GM19372 (cell line): ENCODE measurements at regions not wholly inside any gene's neighbourhood (a gene's known extent, or its start where the extent isn't known, plus 50 kb on each side); places are given as distances from the start of the nearest gene placed in this dataset.

Experiments used
- ATAC-seq: cut with Tn5 transposase; IDR thresholded peaks from one replicate; pipeline ENCODE4 v1.9.1; 2021; ENCODE audit warnings: mild to moderate bottlenecking, low read depth, moderate library complexity; ENCODE audit not compliant: unreplicated experiment

DNA sequence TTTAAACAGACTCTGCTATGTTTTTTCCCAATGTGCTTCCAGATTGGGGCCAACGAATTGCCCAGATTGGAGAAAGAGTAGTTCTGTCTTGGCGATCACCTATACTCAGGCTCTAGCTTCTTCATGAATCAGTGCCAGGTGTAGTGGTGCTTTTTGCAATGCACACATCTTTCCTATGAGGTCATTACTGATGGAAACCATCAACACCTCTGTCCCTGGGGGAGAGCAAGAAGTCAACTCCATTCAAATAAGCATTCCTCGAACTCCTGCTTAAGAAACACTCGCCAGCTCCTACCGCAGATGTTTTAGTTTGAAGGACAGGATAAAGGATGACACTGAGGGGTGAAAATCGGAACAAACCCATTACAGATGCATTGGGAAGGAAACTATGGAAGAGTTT lies 156.5 kb upstream of the DKK2 start:
- ATAC-seq: no peak

DNA sequence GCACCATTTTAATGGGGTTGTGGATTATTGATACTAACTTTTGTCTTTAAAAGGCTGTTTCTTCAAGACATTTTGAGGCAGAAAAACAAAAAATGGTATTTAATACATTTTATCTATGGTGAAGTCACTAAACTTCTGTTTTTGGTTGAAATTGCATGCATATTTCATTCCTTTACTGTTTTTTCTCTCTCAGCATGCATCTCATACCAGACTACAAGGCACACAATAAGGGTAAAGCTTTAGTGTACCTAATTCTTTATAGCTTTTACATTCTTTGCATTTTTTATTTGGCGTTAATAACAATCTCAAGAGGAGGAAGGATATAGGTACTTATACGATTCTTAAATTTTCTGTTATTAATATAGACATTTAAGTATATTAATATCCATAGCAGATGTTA lies 151.0 kb upstream of the DKK2 start:
- ATAC-seq: no peak

DNA sequence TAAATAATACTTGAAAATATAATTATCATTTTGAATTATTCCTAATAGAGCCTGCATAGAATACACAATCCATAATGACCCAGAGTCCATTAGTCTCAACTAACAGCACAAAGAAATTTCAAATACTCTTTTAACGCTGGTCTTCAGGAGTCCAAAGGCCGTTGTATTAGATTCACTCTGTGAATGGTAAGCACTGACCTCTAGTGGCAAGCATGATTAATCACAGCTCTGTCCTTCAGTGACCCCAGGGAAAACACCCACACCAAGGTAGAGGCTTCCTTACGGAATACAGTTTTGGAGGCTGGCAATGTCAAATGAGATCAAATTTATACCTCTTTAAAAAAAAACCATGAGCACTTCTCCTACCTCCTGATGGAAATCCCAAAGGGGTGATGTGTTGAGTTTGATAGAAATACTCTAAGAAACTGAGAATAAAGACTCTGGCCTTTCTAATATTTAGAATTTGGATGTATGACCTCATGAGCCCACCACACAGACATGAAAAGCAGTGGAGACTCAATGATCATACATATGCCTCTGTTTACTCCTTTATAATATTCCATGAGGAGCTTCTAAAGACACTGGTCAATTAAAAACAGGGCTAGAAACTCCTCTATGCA lies 147.2 kb upstream of the DKK2 start:
- peak; percentile 100 for ATAC-seq

DNA sequence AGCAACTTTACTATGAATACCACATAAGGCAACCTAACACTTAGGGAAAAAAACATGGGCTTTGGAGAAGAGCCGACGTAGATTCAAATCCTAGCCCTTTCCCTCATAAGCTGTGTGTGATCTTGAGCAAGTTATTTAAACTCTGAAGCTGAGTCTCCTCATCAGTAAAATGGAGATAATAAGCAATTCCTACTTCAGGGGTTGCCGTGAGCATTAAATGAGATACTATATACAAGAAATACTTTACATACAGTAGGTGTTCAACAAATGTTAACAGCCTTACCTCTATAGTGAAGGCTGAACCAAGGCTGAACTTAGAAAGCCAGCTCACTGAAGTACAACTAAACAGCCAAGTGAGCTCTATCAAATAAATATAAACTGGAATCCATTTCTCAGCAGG lies 146.2 kb upstream of the DKK2 start:
- ATAC-seq: no peak

DNA sequence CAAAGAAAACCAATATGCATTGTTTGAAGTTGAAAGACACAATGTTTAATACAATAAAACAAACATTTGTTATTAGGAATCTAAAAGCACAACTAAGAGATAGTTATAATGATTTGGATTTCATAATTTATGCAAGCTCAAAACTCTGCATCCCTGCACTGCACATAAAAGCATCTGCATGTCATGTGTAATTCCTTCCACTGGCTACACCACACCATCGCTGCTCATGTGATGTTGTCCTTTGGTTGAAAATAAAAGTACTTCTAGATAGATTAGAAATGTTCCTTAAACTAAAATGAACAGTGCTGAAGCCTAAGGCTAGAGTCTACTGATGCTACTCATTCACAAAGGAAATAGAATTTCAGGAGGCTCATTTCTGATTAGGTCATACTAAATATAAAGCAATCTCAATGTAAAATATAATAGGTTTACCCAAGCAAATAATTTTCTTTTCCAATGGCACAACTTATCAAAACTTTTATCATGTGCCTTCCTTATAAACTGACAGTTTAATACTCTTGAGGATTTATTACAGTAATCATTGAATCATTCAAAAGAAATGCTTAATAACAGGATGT lies 130.8 kb upstream of the DKK2 start:
- no peak for ATAC-seq

DNA sequence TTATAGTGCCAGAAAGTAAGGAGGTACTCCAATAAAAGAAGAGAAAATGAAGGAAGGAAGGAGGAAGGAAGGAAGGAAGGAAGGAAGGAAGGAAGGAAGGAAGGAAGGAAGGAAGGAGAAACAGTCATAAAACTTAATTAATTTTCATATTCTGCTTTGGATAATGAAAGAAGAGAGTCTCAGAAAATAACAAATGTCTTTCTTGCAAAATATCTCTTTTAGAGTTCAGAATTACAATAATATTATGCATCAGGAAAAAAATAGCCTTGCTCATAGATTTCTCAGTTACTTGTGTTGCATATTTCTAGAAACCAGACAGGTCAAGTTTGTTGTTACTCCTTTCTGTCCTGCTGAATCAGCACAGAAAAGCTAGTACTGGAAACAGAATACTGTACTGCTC lies 130.1 kb upstream of the DKK2 start:
- no peak for ATAC-seq

DNA sequence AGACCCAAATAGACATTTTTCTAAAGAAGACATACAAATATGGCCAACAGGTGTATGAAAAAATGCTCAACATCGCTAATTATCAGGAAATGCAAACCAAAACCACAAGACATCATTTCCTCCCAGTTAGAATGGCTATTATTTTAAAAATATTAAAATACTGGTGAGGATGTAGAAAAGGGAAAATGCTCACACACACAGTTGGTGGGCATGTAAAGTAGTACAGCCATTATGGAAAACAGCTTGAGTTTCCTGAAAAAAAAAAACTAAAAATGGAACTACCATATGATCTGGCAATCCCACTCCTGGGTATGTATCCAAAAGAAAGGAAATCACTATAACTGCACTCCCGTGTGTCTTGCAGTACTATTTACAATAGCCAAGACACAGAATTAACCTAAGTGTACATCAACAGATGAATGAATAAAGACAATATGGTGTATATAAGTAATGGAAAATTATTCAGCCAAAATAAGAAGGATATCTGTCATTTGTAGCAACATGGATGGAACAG lies 128.9 kb upstream of the DKK2 start:
- no peak for ATAC-seq

DNA sequence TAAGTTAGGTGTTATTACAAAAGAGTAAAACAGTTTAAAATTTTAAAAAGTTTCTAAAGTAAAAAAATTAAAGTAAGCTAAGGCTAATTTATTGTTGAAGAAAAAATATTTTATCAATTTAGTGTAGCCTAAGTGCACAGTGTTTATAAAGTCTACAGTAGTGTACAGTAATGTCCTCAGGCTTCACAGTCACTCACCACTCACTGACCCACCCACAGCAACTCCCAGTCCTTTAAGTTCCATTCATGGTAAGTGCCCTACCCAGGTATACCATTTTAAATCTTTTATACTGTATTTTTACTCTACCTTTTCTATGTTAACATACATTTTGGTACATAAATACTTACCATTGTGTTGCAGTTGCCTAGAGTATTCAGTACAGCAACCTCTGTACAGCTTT lies 120.3 kb upstream of the DKK2 start:
- ATAC-seq: no peak

DNA sequence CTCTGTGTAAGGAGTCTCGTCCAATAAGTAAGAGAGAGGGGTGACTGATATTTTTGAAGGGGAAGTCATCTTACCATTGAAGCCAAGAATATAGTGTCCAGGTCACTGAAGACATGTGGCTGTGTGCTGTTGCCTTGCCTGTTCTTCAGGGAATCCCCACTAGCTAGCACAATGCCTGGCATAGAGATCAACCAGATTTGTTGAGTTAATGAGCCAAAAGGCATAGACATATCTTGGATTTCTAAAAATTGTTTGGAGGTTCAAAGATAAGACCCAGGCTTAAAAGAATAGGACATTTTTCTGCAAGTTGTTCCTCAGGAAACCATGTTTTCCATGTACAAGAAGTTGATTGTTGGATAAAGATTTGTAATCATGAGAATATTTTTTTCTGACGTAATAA lies 119.3 kb upstream of the DKK2 start:
- ATAC-seq: no peak

DNA sequence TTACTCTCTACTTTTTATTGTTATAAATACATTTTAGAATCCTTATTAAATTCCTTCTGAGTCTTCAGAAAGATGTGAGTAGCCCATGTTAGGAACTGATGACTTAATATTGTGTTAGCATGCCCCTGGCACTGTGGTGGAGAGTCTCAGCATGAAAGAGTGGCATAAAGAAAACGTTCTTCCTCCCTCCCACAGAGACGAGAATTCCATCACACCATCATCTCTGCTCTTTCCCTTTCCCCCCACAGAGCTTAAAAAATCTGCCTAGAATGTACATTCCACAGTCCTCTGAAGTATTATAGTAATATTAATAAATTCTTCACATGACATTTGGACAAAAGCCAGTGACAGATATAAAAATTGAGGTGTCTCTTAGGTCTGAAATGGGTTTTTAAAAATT lies 117.8 kb upstream of the DKK2 start:
- ATAC-seq: no peak

DNA sequence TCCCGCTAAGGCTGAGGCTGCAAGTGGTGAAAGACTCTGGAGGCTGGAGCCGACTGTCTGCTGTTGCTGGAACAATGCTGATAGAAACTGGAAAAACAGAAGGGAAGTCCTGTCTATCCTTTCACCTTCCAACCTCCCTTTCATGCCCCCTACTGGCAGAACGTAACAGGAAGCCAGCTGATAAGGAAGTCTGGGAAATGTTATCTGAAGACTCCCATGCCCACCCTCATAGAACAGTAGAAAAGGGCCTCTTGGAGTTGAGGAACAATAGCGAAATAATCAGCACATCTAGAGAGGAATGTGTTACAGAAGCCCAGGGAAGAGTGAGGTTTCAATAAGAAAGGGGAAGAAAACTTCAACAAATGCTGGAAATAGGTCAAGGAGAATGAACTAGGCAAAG lies 117.1 kb upstream of the DKK2 start:
- no peak for ATAC-seq

DNA sequence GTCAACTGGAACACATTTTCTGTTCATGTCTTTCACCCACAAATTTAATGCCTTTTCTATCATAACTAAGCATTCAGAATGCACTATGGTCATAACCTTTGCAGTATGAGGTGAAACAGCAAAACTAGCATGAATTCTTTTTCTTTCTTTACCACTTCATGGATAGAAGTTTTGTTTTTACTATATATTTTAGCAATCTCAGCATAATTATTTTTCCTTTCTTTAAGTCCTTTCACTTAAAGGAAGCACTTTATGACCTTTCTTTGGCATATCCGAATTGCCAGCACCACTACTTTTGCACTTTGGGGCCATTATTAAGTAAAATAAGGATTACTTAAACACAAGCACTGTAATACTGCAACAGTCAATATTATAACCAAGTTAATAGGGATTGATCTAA lies 115.1 kb upstream of the DKK2 start:
- ATAC-seq: no peak

DNA sequence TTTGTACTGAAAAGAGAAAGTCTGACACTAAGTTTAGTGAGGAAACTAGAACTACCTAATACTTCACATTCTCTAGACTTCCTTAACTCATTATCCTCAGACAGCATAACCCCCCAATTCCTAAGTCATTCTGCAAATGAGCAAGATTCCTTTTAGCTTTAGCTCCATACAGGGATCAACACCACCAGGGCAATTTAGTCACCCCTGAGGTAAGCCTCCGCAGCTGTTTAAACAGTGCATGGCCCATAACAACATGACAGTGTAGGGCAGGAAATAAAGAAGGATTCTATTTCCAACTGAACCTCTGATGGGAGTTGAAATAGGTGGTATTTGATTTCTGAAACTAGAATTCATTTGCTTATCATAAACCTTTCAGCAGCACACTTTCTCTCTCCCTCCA lies 112.8 kb upstream of the DKK2 start:
- ATAC-seq: no peak

DNA sequence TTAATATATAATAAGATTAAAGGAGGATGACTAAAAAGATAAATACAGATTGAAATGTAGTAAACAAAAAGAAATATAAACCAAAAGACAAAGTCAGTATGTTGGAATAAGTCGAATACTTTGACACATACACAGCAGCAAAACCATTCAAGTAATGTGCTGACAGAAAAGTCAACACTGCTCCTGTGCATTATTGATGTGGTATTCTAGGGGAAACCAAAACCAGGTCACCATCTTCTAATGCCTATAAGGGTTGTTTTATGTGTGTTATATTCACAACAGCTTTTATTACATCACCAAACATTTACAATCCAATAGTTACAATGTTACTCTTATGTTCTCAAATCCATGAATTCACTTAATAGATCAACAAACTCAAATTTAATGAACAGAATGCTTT lies 111.8 kb upstream of the DKK2 start:
- no peak for ATAC-seq

DNA sequence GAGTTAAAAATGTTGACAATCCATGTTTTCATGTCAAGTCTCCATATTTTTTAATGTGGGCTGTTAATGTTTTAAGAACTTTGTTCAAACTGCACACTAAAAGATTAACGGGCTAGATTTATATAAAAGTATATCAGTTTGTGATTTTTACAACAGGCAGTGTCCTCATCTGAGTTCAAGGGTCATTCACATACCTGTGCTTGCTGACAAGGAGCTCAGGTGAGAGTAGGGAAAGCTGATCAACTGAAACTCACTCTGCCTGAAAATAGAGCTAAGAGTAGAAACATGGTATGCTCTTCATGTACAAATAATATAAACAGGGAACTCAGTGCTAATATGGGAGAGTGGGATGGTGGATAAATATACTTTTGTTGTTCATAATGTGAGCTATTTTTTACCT lies 102.3 kb upstream of the DKK2 start:
- ATAC-seq: no peak

DNA sequence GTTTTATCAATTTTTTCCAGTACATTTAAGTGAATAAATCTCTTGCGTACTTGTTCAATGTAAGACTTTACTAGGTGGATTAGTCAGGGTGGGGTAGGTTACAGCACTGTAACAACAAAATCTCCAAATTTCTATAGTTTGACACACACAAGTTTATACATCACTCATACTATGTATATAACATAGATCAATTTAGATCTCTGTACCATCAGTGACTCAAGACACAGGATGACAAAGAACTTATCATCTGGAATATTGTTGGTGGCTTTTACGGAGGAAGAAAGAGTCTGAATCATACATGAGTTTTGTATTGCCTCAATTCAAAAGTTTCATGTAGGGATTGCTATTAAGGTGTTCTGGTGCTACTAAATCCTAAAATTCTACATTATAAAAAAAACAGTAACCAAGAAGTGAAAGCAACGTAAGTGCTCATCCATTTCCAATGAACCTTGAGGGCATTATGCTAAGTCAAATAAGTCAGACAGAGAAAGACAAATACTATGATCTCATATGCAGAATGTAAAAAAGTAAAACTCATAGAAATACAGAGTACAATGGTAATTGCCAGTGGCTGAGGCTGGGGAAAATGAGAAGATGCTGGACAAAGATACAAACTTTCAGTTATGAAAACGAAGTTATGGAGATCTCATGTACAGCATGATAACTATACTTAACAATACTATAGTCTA lies 98.0 kb upstream of the DKK2 start:
- no peak for ATAC-seq

DNA sequence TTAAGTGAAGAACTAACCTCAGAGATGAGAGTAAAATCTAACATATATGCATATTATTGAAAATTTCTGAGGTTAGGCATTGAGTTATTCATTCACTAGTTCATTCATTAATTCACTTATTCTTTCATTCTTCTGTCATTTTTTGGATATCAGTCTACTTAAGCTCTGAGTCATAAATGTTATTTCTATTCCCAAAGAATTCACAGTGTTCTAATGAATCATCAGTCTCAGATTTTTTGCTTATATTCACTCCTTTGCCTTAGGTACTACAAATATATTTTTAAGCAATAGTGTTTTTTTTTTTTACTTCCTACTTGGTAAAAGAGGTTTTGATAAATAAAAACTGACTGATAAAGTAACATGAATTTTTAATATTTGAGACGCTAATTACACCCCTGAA lies 95.2 kb upstream of the DKK2 start:
- ATAC-seq: no peak

DNA sequence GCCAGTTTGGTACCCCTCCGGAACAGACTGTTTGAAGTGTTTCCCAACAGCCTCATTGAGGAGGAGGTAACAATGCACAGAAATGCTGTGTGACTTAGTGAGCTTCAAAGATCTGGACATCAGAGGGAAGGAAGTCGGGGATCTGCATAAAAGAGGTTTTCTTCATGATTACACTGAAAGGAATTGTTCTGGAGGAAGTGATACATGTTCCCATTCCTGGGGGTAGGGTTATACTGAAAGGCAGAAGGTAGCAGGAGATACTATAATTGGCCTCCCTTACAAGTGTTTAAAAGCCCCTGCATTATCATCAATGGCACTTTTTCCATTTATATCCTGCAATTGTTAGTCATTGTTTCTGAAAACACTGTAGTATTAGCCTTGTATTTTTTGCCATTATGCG lies 94.0 kb upstream of the DKK2 start:
- ATAC-seq: no peak

DNA sequence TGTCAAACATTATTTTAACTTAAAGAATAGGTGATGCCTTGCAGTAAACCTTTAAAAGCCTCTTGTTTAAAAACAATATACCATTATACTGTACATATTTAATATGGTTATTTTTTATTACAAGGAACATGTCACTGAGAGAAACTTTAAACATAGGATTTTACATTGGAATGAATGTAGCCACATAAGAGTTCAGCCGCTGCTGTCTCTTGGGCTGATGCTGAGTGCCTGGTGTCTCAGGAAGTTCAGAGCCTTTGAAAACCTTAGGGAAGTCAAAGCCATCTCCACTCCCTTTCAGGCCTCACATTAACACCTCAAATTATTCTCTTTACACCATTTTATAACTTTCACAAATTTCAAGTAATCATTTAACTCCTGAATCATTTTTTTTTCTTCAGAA lies 93.5 kb upstream of the DKK2 start:
- ATAC-seq: no peak

DNA sequence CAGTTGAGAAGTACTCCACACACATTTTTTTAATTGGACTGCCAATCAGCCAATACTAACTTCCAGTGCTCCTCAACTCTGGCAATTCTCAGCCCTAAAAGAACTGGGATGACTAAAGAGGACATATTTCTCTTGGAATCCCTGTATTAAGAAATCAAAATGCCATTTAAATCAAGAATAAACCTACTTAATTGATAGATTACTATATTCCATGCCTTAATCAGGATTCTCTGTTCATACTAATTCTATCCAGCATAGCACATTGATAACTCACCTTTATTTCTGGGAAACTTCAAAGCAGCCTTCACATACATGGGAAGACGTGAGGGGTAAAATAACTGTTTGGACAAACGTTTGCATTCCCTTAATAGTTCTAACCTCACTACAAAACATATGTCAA lies 93.0 kb upstream of the DKK2 start:
- ATAC-seq: no peak

DNA sequence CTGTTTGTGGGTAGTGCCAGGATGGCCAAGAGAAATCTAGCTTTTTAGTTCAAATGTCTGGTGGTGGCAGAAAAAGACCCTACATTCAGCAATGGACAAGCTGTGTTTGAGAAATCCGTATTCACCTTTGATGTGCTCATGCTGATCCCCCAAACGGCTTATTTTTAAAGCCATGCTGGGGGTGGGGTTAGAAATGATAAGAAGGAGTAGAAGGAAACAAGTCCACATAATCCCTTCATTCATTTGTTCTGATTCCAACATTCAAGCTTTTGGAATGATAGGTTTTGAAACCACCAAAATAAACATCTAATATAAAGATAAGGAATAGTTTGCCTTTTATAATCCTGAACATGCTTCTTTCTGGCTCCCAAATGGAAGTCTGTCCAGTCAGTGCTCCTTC lies 92.0 kb upstream of the DKK2 start:
- no peak for ATAC-seq

DNA sequence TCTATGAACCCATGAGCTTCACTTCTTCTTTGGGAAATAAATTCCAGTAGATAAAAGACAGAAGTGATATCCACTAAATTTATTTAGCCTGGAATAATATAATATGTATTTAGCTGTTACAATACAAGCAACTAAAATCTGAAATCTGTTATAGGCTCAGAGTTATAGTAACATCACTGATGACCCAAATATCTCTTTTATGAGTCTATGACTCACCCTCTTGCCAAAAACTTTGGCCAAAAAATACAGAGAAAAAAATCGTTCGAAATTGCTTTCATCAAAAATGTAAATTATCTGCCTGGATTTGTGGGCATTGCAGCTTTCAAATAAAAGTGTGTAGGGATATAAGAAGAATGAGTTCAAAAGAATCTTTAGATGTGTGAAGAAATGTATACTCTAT lies 89.4 kb upstream of the DKK2 start:
- no peak for ATAC-seq
